Body of pancreas (tissue), 4 donors: ENCODE measurements at regions not wholly inside any gene's neighbourhood (a gene's known extent, or its start where the extent isn't known, plus 50 kb on each side); places are given as distances from the start of the nearest gene placed in this dataset.

ENCODE experiments used
- POLR2A ChIP-seq, 3 donors: fragments of 450-650 bp; IDR thresholded peaks; one replicate each; pipeline ENCODE4 v1.6.1; 2016; ENCODE audit warnings: antibody characterized with exemption in 3 of 3, mild to moderate bottlenecking in 2 of 3
- TF ChIP-seq, protein P1 (sequence below), 7 experiments: fragments of 450-650 bp in 4 of 7; fragments of 200-600 bp in 3 of 7; sonication (generic) in 3 of 7; IDR thresholded peaks; one replicate each; pipeline ENCODE4 v1.5.1; 2016 to 2019; ENCODE audit warnings: antibody characterized with exemption in 7 of 7

DNA sequence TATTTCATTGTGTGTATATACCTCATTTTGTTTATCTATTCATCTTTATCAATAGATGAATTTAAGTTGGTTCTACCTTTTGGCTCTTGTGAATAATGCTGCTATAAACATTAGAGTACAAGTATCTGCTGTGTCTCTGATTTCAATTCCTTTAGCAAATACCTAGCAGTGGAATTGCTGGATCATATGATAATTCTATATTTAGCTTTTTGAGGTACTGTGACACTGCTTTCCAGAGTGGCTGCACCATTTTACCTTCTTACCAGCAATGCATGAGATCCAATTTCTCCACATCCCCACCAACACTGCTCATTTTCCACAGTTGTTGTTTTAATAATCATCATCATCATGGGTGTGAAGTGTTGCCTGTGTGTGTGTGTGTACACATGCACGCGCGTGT lies 182.3 kb downstream of the MBOAT1 start:
- TF ChIP-seq, protein P1, sequence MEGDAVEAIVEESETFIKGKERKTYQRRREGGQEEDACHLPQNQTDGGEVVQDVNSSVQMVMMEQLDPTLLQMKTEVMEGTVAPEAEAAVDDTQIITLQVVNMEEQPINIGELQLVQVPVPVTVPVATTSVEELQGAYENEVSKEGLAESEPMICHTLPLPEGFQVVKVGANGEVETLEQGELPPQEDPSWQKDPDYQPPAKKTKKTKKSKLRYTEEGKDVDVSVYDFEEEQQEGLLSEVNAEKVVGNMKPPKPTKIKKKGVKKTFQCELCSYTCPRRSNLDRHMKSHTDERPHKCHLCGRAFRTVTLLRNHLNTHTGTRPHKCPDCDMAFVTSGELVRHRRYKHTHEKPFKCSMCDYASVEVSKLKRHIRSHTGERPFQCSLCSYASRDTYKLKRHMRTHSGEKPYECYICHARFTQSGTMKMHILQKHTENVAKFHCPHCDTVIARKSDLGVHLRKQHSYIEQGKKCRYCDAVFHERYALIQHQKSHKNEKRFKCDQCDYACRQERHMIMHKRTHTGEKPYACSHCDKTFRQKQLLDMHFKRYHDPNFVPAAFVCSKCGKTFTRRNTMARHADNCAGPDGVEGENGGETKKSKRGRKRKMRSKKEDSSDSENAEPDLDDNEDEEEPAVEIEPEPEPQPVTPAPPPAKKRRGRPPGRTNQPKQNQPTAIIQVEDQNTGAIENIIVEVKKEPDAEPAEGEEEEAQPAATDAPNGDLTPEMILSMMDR (IDR thresholded peaks at IDR 0.05) = no peak
- no peak for TF ChIP-seq POLR2A (IDR thresholded peaks at IDR 0.05)
